HG02678 (cell line): ENCODE measurements at regions not wholly inside any gene's neighbourhood (a gene's known extent, or its start where the extent isn't known, plus 50 kb on each side); places are given as distances from the start of the nearest gene placed in this dataset.
A peak's percentile ranks its signal among the peaks of the same experiment; 100 is the strongest.
"Not testable (repeated sequence)": the region's sequence is repeated elsewhere in the genome, so short reads cannot be mapped to it uniquely, and the experiment has no call there.

ENCODE experiments used
- ATAC-seq: cut with Tn5 transposase; IDR thresholded peaks from one replicate; pipeline ENCODE4 v1.9.1; 2021; ENCODE audit warnings: mild to moderate bottlenecking, moderate library complexity; ENCODE audit not compliant: unreplicated experiment

DNA sequence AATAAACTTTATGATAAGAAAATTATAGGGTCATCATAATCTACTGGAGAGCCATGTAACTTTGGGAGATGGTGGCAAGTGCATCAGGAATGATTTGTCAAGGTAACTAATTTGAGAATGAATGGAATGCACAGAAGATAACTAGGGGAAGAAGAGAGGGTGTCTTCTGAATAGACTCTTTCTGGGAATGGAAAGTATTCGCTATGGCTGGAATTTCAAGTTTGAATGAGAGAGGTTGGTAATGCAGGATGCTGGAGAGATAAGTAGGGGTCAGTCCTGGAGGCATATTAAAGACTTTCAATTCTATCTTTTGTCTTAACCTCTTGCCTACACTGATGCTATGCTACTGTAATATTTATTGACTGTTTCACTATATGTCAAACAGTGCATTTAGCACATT, 714.2 kb downstream of the CETN3 start:
- ATAC-seq = no peak

DNA sequence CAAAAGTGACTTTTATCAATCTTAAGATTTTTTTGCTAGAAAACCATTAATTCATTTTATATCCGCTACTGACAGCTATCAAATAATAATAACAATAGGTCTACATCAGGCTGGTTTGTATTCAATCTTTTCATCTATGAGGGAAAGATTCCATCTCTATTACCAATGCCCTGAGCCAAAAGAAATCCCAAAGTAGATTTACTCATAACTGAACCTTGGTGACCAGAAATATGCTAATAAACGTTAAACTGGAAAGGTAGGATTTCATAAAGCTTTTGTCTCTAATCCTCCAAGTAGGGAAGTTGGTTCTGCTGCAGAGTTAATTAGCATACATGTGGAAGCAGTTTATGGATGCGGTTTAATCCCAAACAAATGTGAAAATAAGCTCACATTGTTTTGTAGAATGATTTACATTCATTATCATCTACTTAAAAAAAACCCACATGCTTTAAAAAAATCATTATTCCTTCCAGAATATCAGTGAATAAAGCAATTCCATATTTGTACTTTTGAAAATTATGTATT, 715.5 kb downstream of the CETN3 start:
- ATAC-seq = no peak

DNA sequence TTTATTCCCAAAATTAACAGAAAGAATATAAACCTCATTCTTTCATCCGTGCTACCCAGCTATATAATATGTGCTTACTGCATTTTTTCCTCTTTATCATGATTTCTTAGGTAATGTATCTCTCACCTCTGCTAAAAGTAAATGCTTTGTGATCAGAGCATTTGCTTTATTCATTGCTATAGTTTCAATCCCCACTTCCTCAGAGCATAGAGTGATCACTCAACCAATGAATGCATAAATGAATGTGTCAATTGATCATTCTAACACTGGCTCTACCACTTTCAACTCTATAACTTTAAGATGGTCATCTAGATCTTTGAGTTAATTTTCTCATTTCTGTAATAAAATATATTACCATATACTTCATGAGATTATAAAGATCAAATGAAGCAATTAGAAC, 719.2 kb downstream of the CETN3 start:
- ATAC-seq = no peak

DNA sequence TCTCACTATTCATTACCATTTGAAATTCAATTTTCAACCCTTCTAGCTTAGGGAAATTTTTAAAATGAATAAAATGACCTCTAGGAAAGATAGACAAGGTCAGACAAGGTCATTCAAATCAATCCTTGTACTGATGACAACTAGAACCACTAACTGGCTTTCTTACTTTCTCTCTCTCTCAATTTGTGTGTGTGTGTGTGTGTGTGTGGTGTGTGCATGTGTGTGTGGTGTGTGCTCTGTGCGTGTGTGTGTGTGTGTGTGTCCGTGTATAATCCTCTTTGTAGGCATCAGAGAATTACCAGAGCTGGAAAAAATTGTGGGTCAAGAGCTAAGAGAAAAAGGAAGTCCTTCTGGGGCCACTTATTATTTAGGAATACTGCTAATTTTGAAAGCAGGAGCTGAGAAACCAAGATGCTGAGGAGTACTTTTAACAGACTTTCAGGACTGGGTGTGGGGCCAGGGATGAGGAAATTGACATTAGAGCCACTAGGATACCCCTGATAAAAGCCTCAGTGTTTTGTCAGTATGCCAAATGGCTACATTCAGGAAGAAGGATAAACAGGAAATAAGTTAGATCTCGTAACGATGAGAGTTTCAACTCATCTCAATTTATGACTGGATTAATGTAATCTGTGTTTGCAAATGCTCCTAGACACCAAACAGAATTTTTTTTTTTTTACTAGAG, 723.3 kb downstream of the CETN3 start:
- ATAC-seq = no peak

DNA sequence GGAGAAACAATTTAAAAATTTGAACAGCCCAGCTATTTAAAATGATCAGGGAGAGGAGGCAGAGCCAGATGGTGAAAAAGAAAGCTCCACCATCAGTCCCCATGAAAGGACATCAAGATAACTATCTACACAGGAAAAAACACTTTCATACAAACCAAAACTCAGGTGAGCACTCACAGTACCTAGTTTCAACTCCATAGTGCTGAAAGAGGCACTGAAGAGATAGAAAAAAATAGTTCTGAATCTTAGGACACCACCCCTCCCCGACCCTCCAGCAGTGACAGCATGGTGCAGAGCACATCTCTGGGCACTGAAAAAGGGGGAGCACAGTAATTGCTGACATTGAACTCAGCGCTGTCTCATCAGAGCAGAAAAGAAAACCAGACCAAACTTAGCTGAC, 732.9 kb downstream of the CETN3 start:
- no peak for ATAC-seq

DNA sequence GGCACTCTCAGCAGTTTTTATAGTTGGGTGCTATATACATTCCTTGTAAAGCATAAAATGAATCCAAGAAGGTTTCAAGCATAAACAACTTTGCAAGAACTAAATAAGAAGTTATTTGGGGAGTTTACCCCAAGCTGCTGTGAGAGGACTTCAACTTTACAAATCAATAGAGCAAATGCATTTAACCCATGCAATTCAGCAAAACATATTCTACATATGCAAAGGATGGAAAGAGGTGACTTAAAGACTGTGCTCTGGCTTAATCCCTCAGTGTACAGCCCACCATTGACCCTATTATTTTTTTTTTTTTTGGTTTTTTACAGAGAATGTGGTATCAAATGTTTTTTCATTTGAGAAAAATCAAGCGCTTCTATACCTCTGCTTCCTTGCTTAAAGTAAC, 736.5 kb downstream of the CETN3 start:
- ATAC-seq = no peak

DNA sequence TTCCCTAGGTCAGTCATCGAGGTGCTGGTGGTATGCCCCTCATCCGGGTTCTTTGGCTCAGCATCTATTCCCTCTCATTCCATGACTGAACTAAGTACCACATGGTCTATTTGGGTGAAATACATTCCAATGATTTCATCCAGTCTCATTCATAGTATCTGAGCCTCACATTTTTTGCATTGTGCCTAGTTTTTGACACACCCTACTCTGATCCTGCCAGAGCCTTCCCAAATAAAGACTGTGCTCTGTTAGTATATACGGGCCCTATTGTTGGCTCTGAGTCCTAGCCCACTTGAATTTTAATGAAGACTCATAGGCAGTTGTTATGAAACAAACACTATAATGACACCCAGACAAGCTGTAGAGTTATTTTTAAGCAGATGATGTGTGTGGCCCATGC, 740.7 kb downstream of the CETN3 start:
- ATAC-seq = no peak

DNA sequence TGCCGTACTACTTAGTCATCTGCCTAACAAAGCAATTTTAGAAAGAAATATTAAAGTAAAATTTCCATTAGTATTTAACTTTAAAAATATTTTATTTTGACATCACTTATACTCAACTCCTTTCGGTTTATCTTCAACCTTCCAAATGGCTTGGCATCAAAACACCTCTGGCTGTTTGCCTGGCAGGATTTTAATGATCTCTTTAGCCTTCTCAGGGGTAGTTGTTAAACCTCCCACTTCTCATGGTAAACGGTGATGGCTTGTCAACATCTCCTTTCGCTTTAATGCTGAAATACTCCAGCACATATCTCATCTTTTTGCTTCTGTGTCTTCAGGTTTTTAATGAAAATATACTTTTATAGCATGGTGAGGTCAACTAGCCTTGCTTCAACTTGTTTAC, 747.1 kb downstream of the CETN3 start:
- ATAC-seq = no peak

DNA sequence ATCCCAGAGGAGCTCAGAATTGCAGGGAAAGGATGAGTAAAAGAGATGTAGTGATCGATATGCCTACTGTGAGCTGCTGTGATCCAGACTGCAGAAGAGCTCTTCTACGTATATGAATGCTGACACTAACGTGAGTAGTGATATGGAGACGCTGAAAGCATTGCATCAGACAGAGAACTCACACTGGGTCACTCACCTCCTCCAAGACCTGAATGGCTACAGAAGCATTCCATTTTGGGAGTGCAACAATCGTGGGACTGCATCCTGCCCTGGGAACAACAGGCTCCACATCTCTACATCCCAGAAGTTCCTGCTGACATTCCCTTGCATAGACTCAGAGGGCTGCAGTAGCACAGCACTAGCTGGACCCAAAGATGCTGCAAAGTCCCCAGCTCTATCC, 755.9 kb upstream of the MEF2C start:
- no peak for ATAC-seq

DNA sequence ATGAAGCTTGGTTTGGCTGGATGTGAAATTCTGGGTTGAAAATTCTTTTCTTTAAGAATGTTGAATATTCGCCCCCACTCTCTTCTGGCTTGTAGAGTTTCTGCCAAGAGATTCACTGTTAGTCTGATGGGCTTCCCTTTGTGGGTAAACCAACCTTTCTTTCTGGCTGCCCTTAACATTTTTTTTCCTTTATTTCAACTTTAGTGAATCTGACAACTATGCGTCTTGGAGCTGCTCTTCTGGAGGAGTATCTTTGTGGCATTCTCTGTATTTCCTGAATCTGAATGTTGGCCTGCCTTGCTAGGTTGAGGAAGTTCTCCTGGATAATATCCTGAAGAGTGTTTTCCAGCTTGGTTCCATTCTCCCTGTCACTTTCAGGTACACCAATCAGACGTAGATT, 751.2 kb upstream of the MEF2C start:
- not testable (repeated sequence) for ATAC-seq

DNA sequence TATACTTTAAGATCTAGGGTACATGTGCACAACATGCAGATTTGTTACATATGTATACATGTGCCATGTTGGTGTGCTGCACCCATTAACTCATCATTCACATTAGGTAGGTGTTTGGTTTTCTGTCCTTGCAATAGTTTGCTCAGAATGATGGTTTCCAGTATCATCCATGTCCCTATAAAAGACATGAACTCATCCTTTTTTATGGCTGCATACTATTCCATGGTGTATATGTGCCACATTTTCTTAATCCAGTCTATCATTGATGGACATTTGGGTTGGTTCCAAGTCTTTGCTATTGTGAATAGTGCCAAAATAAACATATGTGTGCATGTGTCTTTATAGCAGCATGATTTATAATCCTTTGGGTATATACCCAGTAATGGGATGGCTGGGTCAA, 747.1 kb upstream of the MEF2C start:
- not testable (repeated sequence) for ATAC-seq

DNA sequence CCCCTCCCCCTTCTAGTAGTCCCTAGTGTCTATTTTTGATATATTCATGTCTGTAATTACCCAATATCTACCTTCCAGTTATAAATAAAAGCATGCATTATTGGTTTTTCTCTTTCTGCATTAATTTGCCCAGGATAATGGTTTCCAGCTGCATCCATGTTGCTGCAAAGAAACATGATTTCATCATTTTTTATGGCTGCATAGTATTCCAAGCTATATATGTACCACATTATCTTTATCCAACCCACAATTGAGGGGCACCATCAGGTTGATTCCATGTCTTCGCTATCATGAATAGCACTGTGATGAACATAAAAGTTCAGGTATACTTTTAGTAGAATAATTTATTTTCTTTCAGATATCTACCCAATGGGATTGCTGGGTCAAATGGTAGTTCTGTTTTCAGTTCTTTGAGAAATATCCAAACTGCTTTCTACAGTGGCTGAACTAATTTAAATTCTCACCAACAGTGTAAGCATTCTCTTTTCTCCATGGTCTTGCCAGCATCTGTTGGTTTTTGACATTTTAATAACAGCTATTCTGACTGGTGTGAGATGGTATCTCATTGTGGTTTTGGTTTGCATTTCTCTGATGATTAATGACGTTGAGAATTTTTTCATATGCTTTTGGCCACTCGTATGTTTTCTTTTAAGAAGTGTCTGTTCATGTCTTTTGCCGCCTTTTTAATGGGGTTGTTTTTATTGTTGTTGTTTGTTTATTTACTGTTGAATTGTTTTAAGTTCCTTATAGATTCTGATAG, 746.1 kb upstream of the MEF2C start:
- no peak for ATAC-seq

DNA sequence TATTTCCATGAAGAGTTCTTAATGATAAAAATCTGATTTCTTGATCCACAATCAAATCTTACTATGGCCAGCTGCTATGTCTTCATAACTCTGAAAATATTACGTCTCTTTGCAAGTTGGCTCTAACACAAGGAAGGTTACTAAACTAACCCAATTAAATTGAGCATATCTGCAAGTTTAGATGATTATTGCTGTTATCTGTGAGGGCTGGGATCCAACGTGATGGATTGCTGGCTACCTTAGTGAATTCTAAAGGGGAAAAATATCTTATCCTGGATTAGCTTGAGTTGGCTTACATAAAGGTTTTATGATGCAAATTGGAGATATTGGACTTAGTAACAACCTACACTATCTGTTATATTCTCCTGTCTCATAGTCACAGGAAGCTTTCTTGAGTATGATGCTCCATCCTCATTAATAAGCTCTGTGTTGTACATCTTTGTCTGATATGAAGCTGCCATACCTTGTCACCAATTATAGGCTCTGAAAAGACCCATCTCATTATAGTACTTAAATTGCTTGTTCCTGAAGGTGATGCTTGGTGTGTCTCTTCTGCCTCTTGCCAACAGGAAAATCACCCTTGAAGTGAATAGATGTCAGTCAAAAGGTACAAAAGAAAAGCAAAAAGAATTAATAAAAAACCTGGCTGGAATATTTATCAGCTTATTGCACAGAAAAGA, 733.0 kb upstream of the MEF2C start:
- ATAC-seq = no peak

DNA sequence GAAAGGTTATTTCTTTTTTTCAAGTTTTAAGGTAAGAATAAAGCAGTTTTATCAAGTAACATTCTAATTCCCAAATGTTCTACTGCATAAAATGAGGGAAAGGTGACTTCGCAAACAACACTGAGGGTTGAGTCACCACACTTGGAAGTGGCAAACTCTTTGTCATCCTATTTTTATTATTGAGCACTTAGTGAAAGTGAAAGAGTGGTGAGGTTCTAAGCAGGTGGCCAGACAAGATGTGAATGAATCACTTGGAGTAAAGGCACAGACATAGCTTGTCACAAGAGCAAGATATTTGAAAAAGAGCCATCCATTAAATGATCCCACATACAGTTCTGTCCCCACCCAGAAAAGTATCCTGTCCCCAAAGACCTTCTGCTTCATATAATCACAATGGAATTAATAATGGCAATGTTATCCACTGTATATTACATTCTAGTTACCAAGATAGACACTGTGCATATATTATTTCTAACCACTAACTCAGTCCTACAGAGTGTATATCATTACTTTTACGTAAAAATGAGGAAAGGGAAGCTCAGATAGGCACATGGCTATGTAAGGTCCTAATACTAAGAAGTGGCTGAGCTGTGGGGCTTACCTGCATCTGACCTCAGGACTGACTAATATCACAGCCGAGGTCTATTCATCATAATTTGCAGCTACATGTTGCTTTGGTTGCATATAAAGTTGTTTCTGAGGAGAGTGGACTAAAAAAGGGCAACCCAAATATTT, 730.4 kb upstream of the MEF2C start:
- ATAC-seq = peak; percentile 99

DNA sequence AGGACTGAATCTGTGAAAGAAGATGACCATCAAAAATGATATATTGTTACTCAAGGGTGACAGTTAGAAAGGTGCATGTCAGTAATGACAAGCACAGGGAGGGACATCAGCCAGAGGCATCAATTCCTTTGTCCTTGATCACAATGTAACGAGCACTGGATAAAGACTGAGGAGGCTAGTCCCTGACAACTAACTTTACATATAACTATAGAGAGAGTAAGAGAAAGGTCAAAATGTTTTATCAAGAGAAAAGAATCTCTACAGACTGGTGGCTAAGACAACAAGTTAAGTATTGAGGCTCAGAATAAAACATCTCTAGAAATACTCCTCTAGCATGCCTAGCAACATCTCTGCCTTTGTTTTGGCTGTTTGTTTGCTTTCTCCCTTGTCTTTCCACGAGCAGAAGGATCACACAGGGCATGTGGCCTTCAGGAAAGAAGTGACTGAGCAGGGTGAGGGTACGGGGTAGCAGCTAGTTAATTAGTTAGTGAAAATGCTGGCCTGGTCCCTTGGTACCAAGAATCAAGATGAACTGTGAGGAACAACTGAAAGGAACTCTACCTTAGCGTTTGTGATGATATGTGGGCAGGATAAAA, 724.1 kb upstream of the MEF2C start:
- no peak for ATAC-seq

DNA sequence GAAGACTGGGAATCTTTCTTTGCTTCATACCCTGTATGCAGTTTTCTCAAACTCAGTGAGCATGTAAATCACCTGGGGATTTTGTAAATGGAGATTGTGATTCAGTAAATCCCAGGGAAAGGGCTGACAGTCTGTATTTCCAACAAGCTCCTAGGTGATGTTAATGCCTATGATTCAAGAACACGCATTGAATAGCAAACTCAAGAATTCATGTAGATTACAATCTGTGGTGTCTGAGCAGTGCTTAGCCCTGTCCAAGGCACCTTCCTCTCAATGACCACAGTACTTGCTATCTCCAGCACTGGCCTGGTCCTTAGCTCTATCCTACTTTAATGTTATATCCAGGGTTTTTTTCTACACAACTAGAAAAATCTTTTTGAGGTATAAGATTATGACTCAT, 721.4 kb upstream of the MEF2C start:
- ATAC-seq = no peak

DNA sequence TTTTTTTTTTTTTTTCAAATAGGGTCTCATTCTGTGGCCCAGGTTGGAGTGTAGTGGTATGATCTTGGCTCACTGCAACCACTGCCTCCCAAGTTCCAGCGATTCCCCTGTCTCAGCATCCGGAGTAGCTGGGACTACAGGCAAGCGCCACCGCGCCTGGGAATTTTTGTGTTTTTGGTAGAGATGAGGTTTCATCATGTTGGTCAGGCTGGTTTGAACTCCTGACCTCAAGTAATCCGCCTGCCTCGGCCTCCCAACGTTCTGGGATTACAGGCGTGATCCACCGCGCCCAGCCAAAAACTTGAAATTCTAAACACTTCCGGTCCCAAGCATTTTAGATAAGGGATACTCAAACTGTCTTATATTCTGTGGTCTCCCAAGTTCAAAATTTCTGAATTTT, 718.9 kb upstream of the MEF2C start:
- ATAC-seq = no peak

DNA sequence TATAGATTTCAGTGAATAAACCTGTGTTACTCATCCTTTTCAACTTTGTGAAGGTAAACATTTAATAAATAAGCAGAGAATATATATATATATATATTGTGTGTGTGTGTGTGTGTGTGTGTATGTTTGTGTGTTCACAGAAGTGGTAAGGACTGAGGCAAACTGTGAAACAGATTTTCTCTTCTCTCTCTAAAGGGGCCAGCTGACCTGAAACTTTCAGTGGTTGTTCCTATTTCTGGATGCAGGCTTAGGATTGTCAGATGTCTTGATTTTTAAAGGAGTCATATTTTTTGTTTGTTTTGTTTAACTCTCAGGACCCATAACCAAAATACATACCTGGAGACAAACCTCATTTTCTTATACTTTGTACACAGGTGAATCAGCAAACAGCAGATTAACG, 714.9 kb upstream of the MEF2C start:
- ATAC-seq = peak; percentile 66

DNA sequence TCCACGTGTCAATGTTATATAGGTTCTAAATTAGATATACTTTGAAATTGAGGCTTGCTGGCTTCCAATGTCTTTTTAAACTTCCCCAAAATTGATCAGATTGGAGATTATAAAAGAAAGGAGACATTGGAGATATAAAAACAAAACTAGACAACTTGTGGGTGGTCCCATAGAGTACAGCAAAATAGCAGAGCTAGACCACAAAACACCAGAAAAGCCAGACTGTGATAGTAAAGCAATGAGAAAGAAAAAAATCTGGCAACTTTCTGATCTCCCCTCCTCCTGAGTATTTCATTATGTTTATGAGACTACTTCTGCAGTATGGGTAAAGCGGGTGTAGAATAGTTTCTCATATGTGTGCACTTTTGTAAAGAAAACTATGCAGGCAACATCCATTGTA, 713.8 kb upstream of the MEF2C start:
- no peak for ATAC-seq

DNA sequence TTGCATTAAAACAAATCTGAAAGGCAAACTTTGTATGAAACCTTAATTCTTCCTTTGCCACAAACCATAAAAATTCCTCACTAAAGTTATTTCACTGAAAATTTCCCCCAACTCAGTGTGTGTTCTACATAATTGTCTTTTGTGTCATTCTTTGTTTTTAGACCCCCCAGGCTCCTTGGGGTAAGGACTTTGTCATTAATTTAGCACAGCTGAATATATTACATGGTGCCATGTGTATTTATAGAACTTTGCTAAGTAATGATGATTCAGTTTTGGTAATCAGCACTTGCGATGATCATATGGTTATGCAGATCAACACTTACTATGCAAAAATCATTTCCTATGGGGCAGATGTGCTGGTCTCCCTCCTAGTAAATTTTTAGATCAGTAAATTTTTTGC, 712.1 kb upstream of the MEF2C start:
- no peak for ATAC-seq
